A549 (cell line): ENCODE measurements at regions not wholly inside any gene's neighbourhood (a gene's known extent, or its start where the extent isn't known, plus 50 kb on each side); places are given as distances from the start of the nearest gene placed in this dataset.

Source experiments
- ATAC-seq, 2 experiments: fragments of 200-7000 bp in 1 of 2; fragments of >200 bp in 1 of 2; cut with Nextera tagmentation in 1 of 2; cut with Tn5 transposase in 1 of 2; 3 replicates each; pipeline versions ENCODE4 v1.8.0 to v1.9.1; 2018 to 2020; ENCODE audit warnings: mild to moderate bottlenecking in 1 of 2, moderate library complexity in 1 of 2
- CTCF ChIA-PET: fragments of 300-600 bp; sonication (Branson Sonifier 250); formaldehyde crosslinking; extraction: SDS; loops from one replicate; lab custom pipeline; 2021; ENCODE audit warnings: antibody characterized with exemption, inconsistent platforms; lab: Yijun Ruan, JAX
- POLR2A ChIA-PET: fragments of 350-600 bp; formaldehyde crosslinking; extraction: SDS; loops from one replicate; lab custom pipeline; 2021; ENCODE audit warnings: antibody characterized with exemption, inconsistent platforms; lab: Yijun Ruan, JAX
- DNase-seq, 2 experiments: peaks; one replicate each; pipeline versions ENCODE4 v3.0.0 to v3.0.0-alpha.2; 2011 to 2016; ENCODE audit warnings: low read depth in 1 of 2, low spot score in 1 of 2
- FAIRE-seq: peaks from 2 replicates; lab custom pipeline; 2011; peaks lifted over from hg19 to GRCh38; lab: Jason Lieb, UNC
- H3K27ac ChIP-seq, 2 experiments: fragments of >200 bp; sonication (Bioruptor Twin); formaldehyde crosslinking; 3 replicates each; pipeline ENCODE4 v1.5.1; 2016 to 2017
- H3K4me1 ChIP-seq: fragments of >200 bp; sonication (Bioruptor Twin); formaldehyde crosslinking; 3 replicates; pipeline ENCODE4 v1.6.1; 2016
- H3K4me2 ChIP-seq: fragments of >200 bp; sonication (Bioruptor Twin); formaldehyde crosslinking; 3 replicates; pipeline ENCODE4 v1.6.1; 2016
- H3K4me3 ChIP-seq: fragments of >200 bp; sonication (Bioruptor Twin); formaldehyde crosslinking; 3 replicates; pipeline ENCODE4 v1.5.1; 2016
- H3K9me3 ChIP-seq: fragments of >200 bp; sonication (Bioruptor Twin); formaldehyde crosslinking; 3 replicates; pipeline ENCODE4 v1.6.1; 2016
- BHLHE40 ChIP-seq: IDR thresholded peaks from 2 replicates; pipeline ENCODE4 v1.6.1; 2012; ENCODE audit warnings: low read depth, low read length, inconsistent platforms
- CEBPB ChIP-seq, 2 experiments: fragments of >200 bp in 1 of 2; sonication (Bioruptor Twin) in 1 of 2; formaldehyde crosslinking in 1 of 2; IDR thresholded peaks; 2 replicates each; pipeline ENCODE4 v1.6.1; 2012 to 2016
- EP300 ChIP-seq, 2 experiments: fragments of >200 bp; sonication (Bioruptor Twin); formaldehyde crosslinking; IDR thresholded peaks; 2 replicates in 1 of 2; 3 replicates in 1 of 2; pipeline ENCODE4 v1.6.1; 2016 to 2017
- FOSB ChIP-seq: fragments of 250-450 bp; sonication (Bioruptor Pico); IDR thresholded peaks from 2 replicates; pipeline ENCODE4 v1.5.0; 2020; ENCODE audit warnings: mild to moderate bottlenecking, moderate library complexity
- GATA3 ChIP-seq: IDR thresholded peaks from 2 replicates; pipeline ENCODE4 v1.6.1; 2012; ENCODE audit warnings: borderline replicate concordance
- HDAC2 ChIP-seq: fragments of 200-600 bp; sonication (generic); IDR thresholded peaks from 2 replicates; pipeline ENCODE4 v1.6.1; 2016
- HOXA7 ChIP-seq: fragments of 250-450 bp; sonication (Bioruptor Pico); IDR thresholded peaks from 2 replicates; pipeline ENCODE4 v1.5.0; 2020; ENCODE audit warnings: mild to moderate bottlenecking, moderate library complexity
- HOXB13 ChIP-seq: fragments of 250-450 bp; sonication (Bioruptor Pico); IDR thresholded peaks from 2 replicates; pipeline ENCODE4 v1.5.0; 2020; ENCODE audit warnings: low read depth, mild to moderate bottlenecking, moderate library complexity
- HOXB5 ChIP-seq: fragments of 250-450 bp; sonication (Bioruptor Pico); IDR thresholded peaks from 2 replicates; pipeline ENCODE4 v1.5.0; 2020; ENCODE audit warnings: mild to moderate bottlenecking, moderate library complexity
- JUN ChIP-seq, 2 experiments: fragments of >200 bp; sonication (Bioruptor Twin); formaldehyde crosslinking; IDR thresholded peaks; 2 replicates in 1 of 2; 3 replicates in 1 of 2; pipeline ENCODE4 v1.6.1; 2016 to 2017
- KDM1A ChIP-seq: fragments of 200-600 bp; sonication (generic); IDR thresholded peaks from 2 replicates; pipeline ENCODE4 v1.6.1; 2016; ENCODE audit warnings: low read depth, mild to moderate bottlenecking
- NR3C1 ChIP-seq: fragments of >200 bp; sonication (Bioruptor Twin); formaldehyde crosslinking; IDR thresholded peaks from 3 replicates; pipeline ENCODE4 v1.6.1; 2017
- PBX3 ChIP-seq: IDR thresholded peaks from 2 replicates; pipeline ENCODE4 v1.6.1; 2012
- POLR2A ChIP-seq: IDR thresholded peaks from 2 replicates; pipeline ENCODE4 v1.6.1; 2012; ENCODE audit warnings: mild to moderate bottlenecking, low read length
- RFX5 ChIP-seq: fragments of 450-650 bp; IDR thresholded peaks from 2 replicates; pipeline ENCODE4 v1.7.1; 2014; ENCODE audit warnings: antibody characterized with exemption, mild to moderate bottlenecking, moderate library complexity
- RNF2 ChIP-seq: fragments of 200-600 bp; sonication (generic); IDR thresholded peaks from 2 replicates; pipeline ENCODE4 v1.6.1; 2016; ENCODE audit warnings: low read depth, mild to moderate bottlenecking, antibody characterized with exemption, moderate library complexity, borderline replicate concordance
- SMC3 ChIP-seq: fragments of >200 bp; sonication (Bioruptor Twin); formaldehyde crosslinking; IDR thresholded peaks from 3 replicates; pipeline ENCODE4 v1.6.1; 2018; ENCODE audit warnings: inconsistent platforms
- SREBF2 ChIP-seq: fragments of 450-650 bp; IDR thresholded peaks from 2 replicates; pipeline ENCODE4 v1.6.1; 2014; ENCODE audit warnings: mild to moderate bottlenecking, moderate library complexity
- ZNF302 ChIP-seq: fragments of 250-450 bp; sonication (Bioruptor Pico); IDR thresholded peaks from 2 replicates; pipeline ENCODE4 v1.9.0; 2021; ENCODE audit warnings: inconsistent platforms, mild to moderate bottlenecking, moderate library complexity
- ZSCAN20 ChIP-seq: fragments of 250-450 bp; sonication (Bioruptor Pico); IDR thresholded peaks from 2 replicates; pipeline ENCODE4 v1.8.0; 2022; ENCODE audit warnings: mild to moderate bottlenecking, moderate library complexity
- WGBS: methylation state at CpG from one replicate; pipeline ENCODE4 v1.1.6; 2017; ENCODE audit errors: missing lambda C conversion rate; 5-methylcytosine and 5-hydroxymethylcytosine counted together
- TF ChIP-seq, protein P1 (sequence below): fragments of 200-600 bp; sonication (generic); IDR thresholded peaks from 2 replicates; pipeline ENCODE4 v1.6.1; 2016; ENCODE audit warnings: antibody characterized with exemption, mild to moderate bottlenecking, moderate library complexity
- TF ChIP-seq, protein P2 (sequence below): fragments of 250-450 bp; sonication (Bioruptor Pico); IDR thresholded peaks from 2 replicates; pipeline ENCODE4 v1.5.0; 2020; ENCODE audit warnings: low read depth, mild to moderate bottlenecking, moderate library complexity
- TF ChIP-seq, protein P3 (sequence below): fragments of 150-350 bp; IDR thresholded peaks from 2 replicates; pipeline ENCODE4 v1.6.1; 2014; ENCODE audit warnings: low read depth, mild to moderate bottlenecking, low read length
- TF ChIP-seq, protein P4 (sequence below): fragments of >200 bp; sonication (Bioruptor Twin); formaldehyde crosslinking; IDR thresholded peaks from 3 replicates; pipeline ENCODE4 v1.5.1; 2016

- POLR2A ChIA-PET = no interaction called here
- Histone ChIP-seq H3K4me3 (no peak overlapping the region), H3K4me2 (no peak overlapping the region), H3K27ac (no peak overlapping the region), H3K9me3 (no peaks in the 10 kb centered on the region), H3K4me1 (no peaks in the 10 kb centered on the region)
- DNase-seq (no peak), ATAC-seq (no peak), FAIRE-seq (no peak)
- TF ChIP-seq FOSB (CRISPR knock-in tag) (no peak), SREBF2 (no peak), HOXA7 (CRISPR knock-in tag) (no peak), POLR2A (no peak), SMC3 (no peak), PBX3 (no peak), ZNF302 (CRISPR knock-in tag) (no peak), RNF2 (no peak), CEBPB (IDR thresholded peaks at IDR 0.05) (no peak), HDAC2 (no peak), HOXB5 (no peak)
- TF ChIP-seq, protein P1, sequence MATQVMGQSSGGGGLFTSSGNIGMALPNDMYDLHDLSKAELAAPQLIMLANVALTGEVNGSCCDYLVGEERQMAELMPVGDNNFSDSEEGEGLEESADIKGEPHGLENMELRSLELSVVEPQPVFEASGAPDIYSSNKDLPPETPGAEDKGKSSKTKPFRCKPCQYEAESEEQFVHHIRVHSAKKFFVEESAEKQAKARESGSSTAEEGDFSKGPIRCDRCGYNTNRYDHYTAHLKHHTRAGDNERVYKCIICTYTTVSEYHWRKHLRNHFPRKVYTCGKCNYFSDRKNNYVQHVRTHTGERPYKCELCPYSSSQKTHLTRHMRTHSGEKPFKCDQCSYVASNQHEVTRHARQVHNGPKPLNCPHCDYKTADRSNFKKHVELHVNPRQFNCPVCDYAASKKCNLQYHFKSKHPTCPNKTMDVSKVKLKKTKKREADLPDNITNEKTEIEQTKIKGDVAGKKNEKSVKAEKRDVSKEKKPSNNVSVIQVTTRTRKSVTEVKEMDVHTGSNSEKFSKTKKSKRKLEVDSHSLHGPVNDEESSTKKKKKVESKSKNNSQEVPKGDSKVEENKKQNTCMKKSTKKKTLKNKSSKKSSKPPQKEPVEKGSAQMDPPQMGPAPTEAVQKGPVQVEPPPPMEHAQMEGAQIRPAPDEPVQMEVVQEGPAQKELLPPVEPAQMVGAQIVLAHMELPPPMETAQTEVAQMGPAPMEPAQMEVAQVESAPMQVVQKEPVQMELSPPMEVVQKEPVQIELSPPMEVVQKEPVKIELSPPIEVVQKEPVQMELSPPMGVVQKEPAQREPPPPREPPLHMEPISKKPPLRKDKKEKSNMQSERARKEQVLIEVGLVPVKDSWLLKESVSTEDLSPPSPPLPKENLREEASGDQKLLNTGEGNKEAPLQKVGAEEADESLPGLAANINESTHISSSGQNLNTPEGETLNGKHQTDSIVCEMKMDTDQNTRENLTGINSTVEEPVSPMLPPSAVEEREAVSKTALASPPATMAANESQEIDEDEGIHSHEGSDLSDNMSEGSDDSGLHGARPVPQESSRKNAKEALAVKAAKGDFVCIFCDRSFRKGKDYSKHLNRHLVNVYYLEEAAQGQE = no peak
- TF ChIP-seq, protein P2, sequence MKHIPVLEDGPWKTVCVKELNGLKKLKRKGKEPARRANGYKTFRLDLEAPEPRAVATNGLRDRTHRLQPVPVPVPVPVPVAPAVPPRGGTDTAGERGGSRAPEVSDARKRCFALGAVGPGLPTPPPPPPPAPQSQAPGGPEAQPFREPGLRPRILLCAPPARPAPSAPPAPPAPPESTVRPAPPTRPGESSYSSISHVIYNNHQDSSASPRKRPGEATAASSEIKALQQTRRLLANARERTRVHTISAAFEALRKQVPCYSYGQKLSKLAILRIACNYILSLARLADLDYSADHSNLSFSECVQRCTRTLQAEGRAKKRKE = no peak
- TF ChIP-seq, protein P3, sequence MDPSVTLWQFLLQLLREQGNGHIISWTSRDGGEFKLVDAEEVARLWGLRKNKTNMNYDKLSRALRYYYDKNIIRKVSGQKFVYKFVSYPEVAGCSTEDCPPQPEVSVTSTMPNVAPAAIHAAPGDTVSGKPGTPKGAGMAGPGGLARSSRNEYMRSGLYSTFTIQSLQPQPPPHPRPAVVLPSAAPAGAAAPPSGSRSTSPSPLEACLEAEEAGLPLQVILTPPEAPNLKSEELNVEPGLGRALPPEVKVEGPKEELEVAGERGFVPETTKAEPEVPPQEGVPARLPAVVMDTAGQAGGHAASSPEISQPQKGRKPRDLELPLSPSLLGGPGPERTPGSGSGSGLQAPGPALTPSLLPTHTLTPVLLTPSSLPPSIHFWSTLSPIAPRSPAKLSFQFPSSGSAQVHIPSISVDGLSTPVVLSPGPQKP = no peak
- CTCF ChIA-PET = no interaction called here
- 19% methylated on average over 5 of the region's 5 CpGs for WGBS
Observed at GRCh38 chr15:25535866-25536265, 97.0 kb upstream of the UBE3A start.

DNA sequence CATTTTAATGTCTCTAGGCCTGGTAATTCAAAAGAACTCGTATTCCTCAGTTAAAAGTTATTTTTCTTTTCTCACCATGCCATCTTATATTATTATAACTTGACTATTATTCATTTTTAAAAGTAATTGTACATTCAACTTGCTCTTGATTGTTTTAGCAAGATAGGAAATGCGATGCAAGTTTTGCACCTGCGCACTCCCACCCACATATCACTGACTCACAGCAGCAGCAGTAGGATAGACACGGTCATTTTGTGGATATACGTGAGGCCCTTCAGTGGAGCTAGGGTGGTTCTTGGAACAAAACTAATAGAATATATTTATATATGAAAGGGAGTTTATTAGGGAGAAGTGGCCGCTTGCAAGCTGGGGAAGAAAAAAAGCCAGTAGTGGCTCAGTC is 95.5 kb upstream of the UBE3A start:
- CTCF ChIA-PET = interaction anchor here (1.7 kb wide), 1 partner anchor 25 kb away, joined by 5 read pairs; no protein-coding TSS in a partner anchor
- 59% methylated on average over 6 of the region's 6 CpGs for WGBS
- no peak overlapping the region for H3K27ac ChIP-seq

More for the DNA sequence above, 95.5 kb upstream of the UBE3A start:
- TF ChIP-seq SMC3 (no peak), PBX3 (no peak), GATA3 (no peak), HOXB13 (no peak), RFX5 (no peak), EP300 (IDR thresholded peaks at IDR 0.05) (no peak), JUN (IDR thresholded peaks at IDR 0.05) (no peak), BHLHE40 (no peak), NR3C1 (no peak), KDM1A (no peak), ZSCAN20 (no peak), FOSB (CRISPR knock-in tag) (no peak)
- TF ChIP-seq, protein P4, sequence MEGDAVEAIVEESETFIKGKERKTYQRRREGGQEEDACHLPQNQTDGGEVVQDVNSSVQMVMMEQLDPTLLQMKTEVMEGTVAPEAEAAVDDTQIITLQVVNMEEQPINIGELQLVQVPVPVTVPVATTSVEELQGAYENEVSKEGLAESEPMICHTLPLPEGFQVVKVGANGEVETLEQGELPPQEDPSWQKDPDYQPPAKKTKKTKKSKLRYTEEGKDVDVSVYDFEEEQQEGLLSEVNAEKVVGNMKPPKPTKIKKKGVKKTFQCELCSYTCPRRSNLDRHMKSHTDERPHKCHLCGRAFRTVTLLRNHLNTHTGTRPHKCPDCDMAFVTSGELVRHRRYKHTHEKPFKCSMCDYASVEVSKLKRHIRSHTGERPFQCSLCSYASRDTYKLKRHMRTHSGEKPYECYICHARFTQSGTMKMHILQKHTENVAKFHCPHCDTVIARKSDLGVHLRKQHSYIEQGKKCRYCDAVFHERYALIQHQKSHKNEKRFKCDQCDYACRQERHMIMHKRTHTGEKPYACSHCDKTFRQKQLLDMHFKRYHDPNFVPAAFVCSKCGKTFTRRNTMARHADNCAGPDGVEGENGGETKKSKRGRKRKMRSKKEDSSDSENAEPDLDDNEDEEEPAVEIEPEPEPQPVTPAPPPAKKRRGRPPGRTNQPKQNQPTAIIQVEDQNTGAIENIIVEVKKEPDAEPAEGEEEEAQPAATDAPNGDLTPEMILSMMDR = no peak
- POLR2A ChIA-PET = no interaction called here
- H3K4me1 ChIP-seq = no peaks in the 10 kb centered on the region
- H3K9me3 ChIP-seq = no peaks in the 10 kb centered on the region
- H3K4me3 ChIP-seq = no peak overlapping the region
- FAIRE-seq (no peak), ATAC-seq (no peak), DNase-seq (no peak)
- H3K4me2 ChIP-seq = no peak overlapping the region
